ENCODE measurements at regions not wholly inside any gene's neighbourhood (a gene's known extent, or its start where the extent isn't known, plus 50 kb on each side); places are given as distances from the start of the nearest gene placed in this dataset.

- H3K79me2 ChIP-seq (ENCODE audit: control insufficient read depth, insufficient read depth, low read length), result no peaks in the 10 kb centered on the region
- ChIA-PET POLR2A (no interaction called here), CTCF (no interaction called here)
- no peaks in the 10 kb centered on the region for H3K4me1 ChIP-seq (ENCODE audit: control insufficient read depth in 2 of 2, insufficient read depth in 2 of 2, low read length in 2 of 2)
- no peak overlapping the region for H3K4me3 ChIP-seq (ENCODE audit: control extremely low read depth in 1 of 5, extremely low read depth in 1 of 5, insufficient read depth in 1 of 5, low read depth in 2 of 5, low read length in 4 of 5)
- H2AFZ ChIP-seq (ENCODE audit: insufficient read depth, low read depth, low read length, poor library complexity, severe bottlenecking), result no peak overlapping the region
- TF ChIP-seq EZH2 (IDR thresholded peaks at IDR 0.05; ENCODE audit: borderline replicate concordance, insufficient read depth, low read depth, low read length, poor library complexity, severe bottlenecking) (no peak), CTCF (IDR thresholded peaks at IDR 0.05) (no peak)
- no peaks in the 10 kb centered on the region for H3K27me3 ChIP-seq (replicated peaks in 1 of 4; ENCODE audit: control extremely low read depth in 1 of 4, control insufficient read depth in 3 of 4, insufficient read depth in 4 of 4, low read length in 3 of 4)
- Mint-ChIP-seq H3K27ac (no peak overlapping the region), H3K27me3 (no peaks in the 10 kb centered on the region), H3K9me3 (ENCODE audit: insufficient read depth) (peaks cover 2% of the 10 kb centered on the region), H3K4me3 (no peak overlapping the region), H3K4me1 (no peaks in the 10 kb centered on the region)
- no peak overlapping the region for H3K9ac ChIP-seq (ENCODE audit: low read length)
- WGBS (ENCODE audit: insufficient coverage), result no CpG with 5 or more reads among the region's 9 CpGs
- intact Hi-C loops (cut with micrococcal nuclease), result no loop called here
- H4K20me1 ChIP-seq (ENCODE audit: control insufficient read depth, insufficient read depth, low read length, poor library complexity, severe bottlenecking), result no peaks in the 10 kb centered on the region
- H3K27ac ChIP-seq (ENCODE audit: low read length in 2 of 2), result no peak overlapping the region
- ATAC-seq (ENCODE audit: low read depth) (no peak), DNase-seq (no peak)
- no peaks in the 10 kb centered on the region for H3K36me3 ChIP-seq (replicated peaks in 1 of 2; ENCODE audit: control extremely low read depth in 1 of 2, control insufficient read depth in 1 of 2, extremely low read depth in 1 of 2, insufficient read depth in 2 of 2, low read length in 1 of 2)
- no peaks in the 10 kb centered on the region for H3K9me3 ChIP-seq (ENCODE audit: control extremely low read depth in 1 of 3, control insufficient read depth in 2 of 3, insufficient read depth in 1 of 3, low read length in 2 of 3)
- no peak overlapping the region for H3K4me2 ChIP-seq (replicated peaks; ENCODE audit: low read depth, low read length, poor library complexity, severe bottlenecking)
These were observed 419.4 kb upstream of the ONECUT1 start for GRCh38 chr15:53209396-53210042.

GRCh38 chr15:53208751-53209150 lies 418.6 kb upstream of the ONECUT1 start:
- ATAC-seq (ENCODE audit: low read depth) (no peak), DNase-seq (no peak)
- H3K79me2 ChIP-seq (ENCODE audit: control insufficient read depth, insufficient read depth, low read length), result no peaks in the 10 kb centered on the region
- H3K27me3 Mint-ChIP-seq, result peaks cover 2% of the 10 kb centered on the region
- intact Hi-C loops (cut with micrococcal nuclease), result no loop called here
- no peaks in the 10 kb centered on the region for H3K4me1 Mint-ChIP-seq
- 75% methylated on average over 2 of the region's 4 CpGs for WGBS (ENCODE audit: insufficient coverage)
- no peak overlapping the region for H3K4me3 Mint-ChIP-seq
- TF ChIP-seq EZH2 (IDR thresholded peaks at IDR 0.05; ENCODE audit: borderline replicate concordance, insufficient read depth, low read depth, low read length, poor library complexity, severe bottlenecking), result no peak
- TF ChIP-seq CTCF (IDR thresholded peaks at IDR 0.05), result no peak
- H3K4me3 ChIP-seq (ENCODE audit: control extremely low read depth in 1 of 5, extremely low read depth in 1 of 5, insufficient read depth in 1 of 5, low read depth in 2 of 5, low read length in 4 of 5), result no peak overlapping the region
- no peak overlapping the region for H3K4me2 ChIP-seq (replicated peaks; ENCODE audit: low read depth, low read length, poor library complexity, severe bottlenecking)
- H3K9me3 Mint-ChIP-seq (ENCODE audit: insufficient read depth), result peaks cover 2% of the 10 kb centered on the region
- no peak overlapping the region for H3K27ac Mint-ChIP-seq
- H3K9ac ChIP-seq (ENCODE audit: low read length), result no peak overlapping the region
- H3K4me1 ChIP-seq (ENCODE audit: control insufficient read depth in 2 of 2, insufficient read depth in 2 of 2, low read length in 2 of 2), result no peaks in the 10 kb centered on the region
- no peaks in the 10 kb centered on the region for H3K36me3 ChIP-seq (replicated peaks in 1 of 2; ENCODE audit: control extremely low read depth in 1 of 2, control insufficient read depth in 1 of 2, extremely low read depth in 1 of 2, insufficient read depth in 2 of 2, low read length in 1 of 2)
- no peaks in the 10 kb centered on the region for H4K20me1 ChIP-seq (ENCODE audit: control insufficient read depth, insufficient read depth, low read length, poor library complexity, severe bottlenecking)
- POLR2A ChIA-PET, result no interaction called here
- CTCF ChIA-PET, result interaction anchor here (0.7 kb wide), 1 partner anchor 12 kb away, joined by 3 read pairs; no protein-coding TSS in a partner anchor
- no peaks in the 10 kb centered on the region for H3K9me3 ChIP-seq (ENCODE audit: control extremely low read depth in 1 of 3, control insufficient read depth in 2 of 3, insufficient read depth in 1 of 3, low read length in 2 of 3)
- no peaks in the 10 kb centered on the region for H3K27me3 ChIP-seq (replicated peaks in 1 of 4; ENCODE audit: control extremely low read depth in 1 of 4, control insufficient read depth in 3 of 4, insufficient read depth in 4 of 4, low read length in 3 of 4)
- H3K27ac ChIP-seq (ENCODE audit: low read length in 2 of 2), result no peak overlapping the region
- no peak overlapping the region for H2AFZ ChIP-seq (ENCODE audit: insufficient read depth, low read depth, low read length, poor library complexity, severe bottlenecking)

All from B cell (primary cell).